RWPE2 (cell line): ENCODE measurements at regions not wholly inside any gene's neighbourhood (a gene's known extent, or its start where the extent isn't known, plus 50 kb on each side); places are given as distances from the start of the nearest gene placed in this dataset.

Experiments used
- ATAC-seq: fragments of 200-7000 bp; cut with Tn5 transposase; 3 replicates; pipeline ENCODE4 v1.9.1; 2021; ENCODE audit warnings: low read depth
- DNase-seq: peaks from one replicate; pipeline ENCODE4 v3.0.0-alpha.2; 2020; ENCODE audit warnings: low spot score
- H3K27ac ChIP-seq: fragments of 450-650 bp; 2 replicates; pipeline ENCODE4 v1.5.1; 2017; ENCODE audit warnings: mild to moderate bottlenecking; ENCODE audit not compliant: poor library complexity, severe bottlenecking
- H3K27me3 ChIP-seq: fragments of 250-450 bp; sonication (Bioruptor Pico); 2 replicates; pipeline ENCODE4 v1.5.1; 2021; ENCODE audit warnings: mild to moderate bottlenecking, moderate library complexity; ENCODE audit not compliant: insufficient read depth, poor library complexity, severe bottlenecking
- H3K36me3 ChIP-seq: fragments of 250-450 bp; sonication (Bioruptor Pico); 2 replicates; pipeline ENCODE4 v1.5.1; 2020; ENCODE audit warnings: low read depth, mild to moderate bottlenecking, moderate library complexity
- H3K4me1 ChIP-seq: fragments of 250-450 bp; sonication (Bioruptor Pico); 2 replicates; pipeline ENCODE4 v1.5.1; 2021; ENCODE audit warnings: mild to moderate bottlenecking, moderate library complexity; ENCODE audit not compliant: insufficient read depth, poor library complexity, severe bottlenecking
- H3K4me3 ChIP-seq: fragments of 250-450 bp; sonication (Bioruptor Pico); 2 replicates; pipeline ENCODE4 v1.5.1; 2021; ENCODE audit warnings: mild to moderate bottlenecking, moderate library complexity; ENCODE audit not compliant: severe bottlenecking
- H3K9me3 ChIP-seq: fragments of 250-450 bp; sonication (Bioruptor Pico); 2 replicates; pipeline ENCODE4 v1.5.1; 2021; ENCODE audit warnings: mild to moderate bottlenecking, moderate library complexity; ENCODE audit not compliant: severe bottlenecking
- CTCF ChIP-seq: fragments of 450-650 bp; IDR thresholded peaks from one replicate; pipeline ENCODE4 v1.5.1; 2017; ENCODE audit warnings: mild to moderate bottlenecking, moderate library complexity; ENCODE audit not compliant: poor library complexity, severe bottlenecking

- ATAC-seq (no peak), DNase-seq (no peak)
- Histone ChIP-seq H3K27me3 (no peaks in the 10 kb centered on the region), H3K27ac (peak overlapping the region; percentile 45), H3K4me3 (no peak overlapping the region), H3K36me3 (no peaks in the 10 kb centered on the region), H3K9me3 (no peaks in the 10 kb centered on the region), H3K4me1 (peaks cover 11% of the 10 kb centered on the region)
- no peak for TF ChIP-seq CTCF
These were observed 102.3 kb downstream of the FOXL1 start for GRCh38 chr16:86680661-86681030.

- Histone ChIP-seq H3K9me3 (no peaks in the 10 kb centered on the region), H3K27ac (no peak overlapping the region), H3K4me3 (no peak overlapping the region), H3K36me3 (no peaks in the 10 kb centered on the region), H3K27me3 (no peaks in the 10 kb centered on the region), H3K4me1 (peaks cover 7% of the 10 kb centered on the region)
- TF ChIP-seq CTCF, result no peak
- no peak for DNase-seq
- ATAC-seq, result no peak
These were observed 102.8 kb downstream of the FOXL1 start for GRCh38 chr16:86681031-86681756.

- Histone ChIP-seq H3K4me1 (peaks cover 5% of the 10 kb centered on the region), H3K27ac (no peak overlapping the region), H3K9me3 (no peaks in the 10 kb centered on the region), H3K36me3 (no peaks in the 10 kb centered on the region), H3K27me3 (no peaks in the 10 kb centered on the region), H3K4me3 (no peak overlapping the region)
- ATAC-seq (no peak), DNase-seq (no peak)
- TF ChIP-seq CTCF, result no peak
These were observed 103.4 kb downstream of the FOXL1 start for GRCh38 chr16:86681757-86682106.

DNA sequence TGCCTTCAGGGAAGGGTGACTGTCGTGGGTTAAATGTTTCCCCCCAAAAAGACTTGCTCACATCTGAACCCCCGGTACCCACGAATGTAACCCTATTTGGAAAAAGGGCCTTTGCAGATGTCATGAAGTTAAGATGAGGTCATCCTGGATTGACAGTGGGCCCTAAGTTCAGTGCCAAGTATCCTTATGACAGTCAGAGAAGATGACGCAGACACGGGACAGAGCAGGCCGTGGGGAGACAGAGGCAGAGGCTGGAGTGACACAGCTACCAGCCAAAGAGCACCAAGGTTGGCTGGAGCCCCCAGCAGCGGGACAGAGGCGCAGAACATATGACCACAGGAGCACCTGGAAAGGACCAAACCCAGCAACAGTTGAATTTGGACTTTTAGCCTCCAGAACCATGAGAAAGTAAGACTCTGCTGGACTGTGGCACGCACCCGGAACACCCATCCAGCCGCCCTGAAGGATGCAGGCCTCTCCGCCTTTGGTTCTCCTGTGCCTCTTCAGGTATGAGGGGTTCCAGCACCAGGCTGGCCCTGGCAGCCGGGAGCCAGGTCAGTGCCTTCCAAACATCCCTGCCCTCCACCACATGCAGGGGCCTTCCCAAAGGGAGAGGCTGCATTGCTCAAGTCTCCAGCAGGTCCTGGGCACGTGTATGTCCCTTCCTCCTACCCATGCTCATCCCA is 104.0 kb downstream of the FOXL1 start:
- Histone ChIP-seq H3K27me3 (no peaks in the 10 kb centered on the region), H3K9me3 (no peaks in the 10 kb centered on the region), H3K4me3 (no peak overlapping the region), H3K36me3 (no peaks in the 10 kb centered on the region), H3K27ac (no peak overlapping the region), H3K4me1 (peaks cover 5% of the 10 kb centered on the region)
- ATAC-seq (no peak), DNase-seq (no peak)
- TF ChIP-seq CTCF, result no peak
